Uterus (tissue), 3 donors: ENCODE measurements at regions not wholly inside any gene's neighbourhood (a gene's known extent, or its start where the extent isn't known, plus 50 kb on each side); places are given as distances from the start of the nearest gene placed in this dataset. TPM values are rescaled to one million over a fixed set of nuclear protein-coding genes. Genes with fewer than 3 reads are reported as not detected.

Source experiments
- DNase-seq, 2 donors: peaks; one replicate each; pipeline ENCODE4 v3.0.0-alpha.2; 2019 to 2020
- H3K27ac ChIP-seq, 2 donors: fragments of 200-600 bp; sonication (generic); 1 replicate in 1 of 2; 2 replicates in 1 of 2; pipeline ENCODE4 v1.5.1; 2016 to 2018
- H3K27me3 ChIP-seq, 2 donors: fragments of 200-600 bp; sonication (generic); one replicate each; pipeline ENCODE4 v1.5.1; 2018 to 2019; ENCODE audit warnings: control low read depth in 1 of 2
- H3K36me3 ChIP-seq, 2 donors: fragments of 200-600 bp; sonication (generic); one replicate each; pipeline ENCODE4 v1.5.1; 2019; ENCODE audit warnings: control low read depth in 1 of 2
- H3K4me1 ChIP-seq, 2 donors: fragments of 200-600 bp; sonication (generic); one replicate each; pipeline ENCODE4 v1.5.1; 2018 to 2019; ENCODE audit warnings: control low read depth in 1 of 2
- H3K4me3 ChIP-seq, 2 donors: fragments of 200-600 bp; sonication (generic); 1 replicate in 1 of 2; 2 replicates in 1 of 2; pipeline ENCODE4 v1.5.1; 2018 to 2019; ENCODE audit warnings: mild to moderate bottlenecking in 1 of 2
- H3K9me3 ChIP-seq, 2 donors: fragments of 200-600 bp; sonication (generic); one replicate each; pipeline ENCODE4 v1.5.1; 2019; ENCODE audit warnings: control low read depth in 1 of 2
- CTCF ChIP-seq, 4 experiments: fragments of 200-600 bp in 2 of 4; fragments of 450-650 bp in 2 of 4; sonication (generic) in 2 of 4; IDR thresholded peaks; one replicate each; pipeline ENCODE4 v1.5.1; 2016 to 2019; ENCODE audit warnings: antibody characterized with exemption in 4 of 4, mild to moderate bottlenecking in 2 of 4, moderate library complexity in 1 of 4
- POLR2A ChIP-seq, 2 donors: fragments of 450-650 bp; IDR thresholded peaks; one replicate each; pipeline ENCODE4 v1.6.1; 2016; ENCODE audit warnings: antibody characterized with exemption in 2 of 2, mild to moderate bottlenecking in 1 of 2, moderate library complexity in 1 of 2
- intact Hi-C: fragments of 100-400 bp; cut with DNase I; formaldehyde crosslinking; loops from one replicate; pipeline ENCODE4 v1.15.1; 2023; ENCODE audit warnings: low total_unique reads
- small RNA-seq: library from RNA; depleted of rRNA; stranded (forward); fragments of <200 nt; gene quantifications from one replicate; pipeline ENCODE3, GENCODE V24; 2016
- donor health status: DM: yes; HTN: yes; CAD: no.

GRCh38 chr1:43011020-43011419 lies 52.4 kb upstream of the SLC2A1 start:
- H3K4me3 ChIP-seq = no peak overlapping the region
- no peaks in the 10 kb centered on the region for H3K27me3 ChIP-seq
- H3K36me3 ChIP-seq = no peaks in the 10 kb centered on the region
- no peak for DNase-seq
- intact Hi-C loops = no loop called here
- no peak for TF ChIP-seq CTCF (IDR thresholded peaks at IDR 0.05)
- TF ChIP-seq POLR2A (IDR thresholded peaks at IDR 0.05) = no peak
- H3K4me1 ChIP-seq = no peaks in the 10 kb centered on the region
- no peaks in the 10 kb centered on the region for H3K9me3 ChIP-seq
- H3K27ac ChIP-seq = no peak overlapping the region

GRCh38 chr1:43009274-43009673 lies 50.6 kb upstream of the SLC2A1 start:
- no peaks in the 10 kb centered on the region for H3K27me3 ChIP-seq
- TF ChIP-seq CTCF (IDR thresholded peaks at IDR 0.05) (no peak), POLR2A (IDR thresholded peaks at IDR 0.05) (no peak)
- H3K4me1 ChIP-seq = no peaks in the 10 kb centered on the region
- no peak overlapping the region for H3K4me3 ChIP-seq
- H3K36me3 ChIP-seq = no peaks in the 10 kb centered on the region
- no peaks in the 10 kb centered on the region for H3K9me3 ChIP-seq
- no peak overlapping the region for H3K27ac ChIP-seq
- DNase-seq = no peak
- intact Hi-C loops = no loop called here

- Histone ChIP-seq H3K27ac (no peak overlapping the region), H3K4me3 (no peak overlapping the region), H3K9me3 (no peaks in the 10 kb centered on the region), H3K4me1 (no peaks in the 10 kb centered on the region), H3K27me3 (no peaks in the 10 kb centered on the region), H3K36me3 (no peaks in the 10 kb centered on the region)
- intact Hi-C loops = no loop called here
- TF ChIP-seq CTCF (IDR thresholded peaks at IDR 0.05) = no peak
- TF ChIP-seq POLR2A (IDR thresholded peaks at IDR 0.05) = no peak
- DNase-seq = no peak
These were observed 49.7 kb upstream of the SLC2A1 start for GRCh38 chr1:43008115-43009060.

Small RNA genes in the stretch of these regions (small RNA-seq; reads per million reads assigned to genes)
- gene RF00026 = not detected
